H1 (cell line): ENCODE measurements at regions not wholly inside any gene's neighbourhood (a gene's known extent, or its start where the extent isn't known, plus 50 kb on each side); places are given as distances from the start of the nearest gene placed in this dataset.

ENCODE experiments used
- HDAC2 ChIP-seq, 2 experiments: fragments of 300-600 bp in 1 of 2; sonication (generic) in 1 of 2; IDR thresholded peaks; 2 replicates each; pipeline ENCODE4 v1.6.1; 2011 to 2012; ENCODE audit warnings: low read depth in 2 of 2, low read length in 2 of 2, mild to moderate bottlenecking in 2 of 2, moderate library complexity in 2 of 2, borderline replicate concordance in 1 of 2, inconsistent platforms in 1 of 2
- JUN ChIP-seq: IDR thresholded peaks from 2 replicates; pipeline ENCODE4 v1.6.1; 2011; ENCODE audit warnings: low read depth, mild to moderate bottlenecking, improper control_type of control experiment, low read length
- PHF8 ChIP-seq: fragments of 200-600 bp; sonication (generic); conservative IDR thresholded peaks from 2 replicates; pipeline ENCODE4 v1.7.1; 2012; ENCODE audit warnings: low read depth, mild to moderate bottlenecking, inconsistent platforms, low read length, moderate library complexity
- TCF12 ChIP-seq: IDR thresholded peaks from 2 replicates; pipeline ENCODE4 v1.6.1; 2011; ENCODE audit warnings: low read depth, mild to moderate bottlenecking, low read length
- USF2 ChIP-seq: IDR thresholded peaks from 2 replicates; pipeline ENCODE4 v1.6.1; 2011; ENCODE audit warnings: low read length, improper control_type of control experiment

- TF ChIP-seq USF2 = no peak
- no peak for TF ChIP-seq TCF12
- TF ChIP-seq JUN = no peak
- no peak for TF ChIP-seq PHF8
- no peak for TF ChIP-seq HDAC2 (IDR thresholded peaks at IDR 0.05; ENCODE audit: borderline replicate concordance in 1 of 2, low read depth in 2 of 2, low read length in 2 of 2)
Measured at GRCh38 chr15:97224191-97224641, 736.3 kb upstream of the ARRDC4 start (continued).
